ENCODE measurements at regions not wholly inside any gene's neighbourhood (a gene's known extent, or its start where the extent isn't known, plus 50 kb on each side); places are given as distances from the start of the nearest gene placed in this dataset.

GRCh38 chr11:80856066-80856465 is 1415.2 kb upstream of the TENM4 start:
- no peaks in the 10 kb centered on the region for H3K4me1 ChIP-seq (ENCODE audit: control insufficient read depth, insufficient read depth, low read length)
- H2BK20ac ChIP-seq (ENCODE audit: low read depth, low read length) = no peak overlapping the region
- no peaks in the 10 kb centered on the region for H3K9me1 ChIP-seq (ENCODE audit: insufficient read depth, low read length)
- in situ Hi-C loops (cut with MboI; ENCODE audit: low sequenced_read_pairs) = no loop called here
- CTCF ChIA-PET = no interaction called here
- no peak overlapping the region for H3K18ac ChIP-seq (ENCODE audit: low read depth, low read length)
- H2BK5ac ChIP-seq (ENCODE audit: low read depth, low read length, poor library complexity, severe bottlenecking) = no peak overlapping the region
- no peak overlapping the region for H3K23ac ChIP-seq (ENCODE audit: low read depth, low read length)
- H3K36me3 ChIP-seq (ENCODE audit: control insufficient read depth, insufficient read depth, low read length) = no peaks in the 10 kb centered on the region
- no peak overlapping the region for H3K4me3 ChIP-seq (ENCODE audit: insufficient read depth, low read depth, low read length)
- H3K4ac ChIP-seq (ENCODE audit: low read depth, low read length) = no peak overlapping the region
- H2AK5ac ChIP-seq (ENCODE audit: low read depth, low read length) = no peak overlapping the region
- no peak overlapping the region for H2AFZ ChIP-seq (replicated peaks; ENCODE audit: low read length, poor library complexity)
- WGBS, 2 experiments (ENCODE audit: extremely low coverage in 2 of 2, insufficient read length in 1 of 2) = no CpG with 5 or more reads among the region's 1 CpG
- dilution Hi-C loops (cut with HindIII; ENCODE audit: low sequenced_read_pairs, unreplicated experiment) = no loop called here
- no peaks in the 10 kb centered on the region for H3K9me3 ChIP-seq (ENCODE audit: control insufficient read depth, insufficient read depth, low read length)
- no peak overlapping the region for H3K27ac ChIP-seq (ENCODE audit: insufficient read depth, low read length)
- H3K4me2 ChIP-seq (ENCODE audit: low read depth, low read length) = no peak overlapping the region
- H2BK15ac ChIP-seq (ENCODE audit: low read depth, low read length) = no peak overlapping the region
- no peaks in the 10 kb centered on the region for H3K27me3 ChIP-seq (ENCODE audit: control insufficient read depth, insufficient read depth, low read length)
- no peak for TF ChIP-seq NFE2L2 (IDR thresholded peaks at IDR 0.05; ENCODE audit: low read depth, low read length)
- TF ChIP-seq RCOR1 (IDR thresholded peaks at IDR 0.05; ENCODE audit: insufficient replicate concordance, low read length) = no peak
- no peak for TF ChIP-seq CHD1 (IDR thresholded peaks at IDR 0.05; ENCODE audit: low read depth, low read length)
- no peak for TF ChIP-seq RFX5 (IDR thresholded peaks at IDR 0.05; ENCODE audit: low read depth, low read length)
- no peak overlapping the region for H3K14ac ChIP-seq (replicated peaks; ENCODE audit: low read depth, low read length)
- no TSS peak for BruUV-seq (replicated peaks)
- no peak overlapping the region for H3K56ac ChIP-seq (ENCODE audit: extremely low read depth, insufficient read depth, low read length)
- POLR2A ChIA-PET (ENCODE audit: unreplicated experiment) = no interaction called here
- no peak overlapping the region for H2BK120ac ChIP-seq (ENCODE audit: low read depth, low read length)
- DNase-seq (no peak), ATAC-seq (ENCODE audit: low read depth) (no peak)
- no peak overlapping the region for H2AK9ac ChIP-seq (replicated peaks; ENCODE audit: low read depth, low read length, poor library complexity)
- no peak overlapping the region for H4K8ac ChIP-seq (ENCODE audit: low read depth in 2 of 2, low read length in 2 of 2)
- H3K9ac ChIP-seq (ENCODE audit: low read depth, low read length) = no peak overlapping the region
- intact Hi-C loops (cut with micrococcal nuclease) = no loop called here
- H4K5ac ChIP-seq (ENCODE audit: low read depth, low read length) = no peak overlapping the region
- H4K20me1 ChIP-seq (ENCODE audit: insufficient read depth, low read length) = no peaks in the 10 kb centered on the region
- no peaks in the 10 kb centered on the region for H3K79me1 ChIP-seq (ENCODE audit: low read depth in 1 of 2, low read length in 2 of 2)
- H4K91ac ChIP-seq (ENCODE audit: insufficient read depth, low read depth, low read length) = no peak overlapping the region
